Neuronal stem cell (in vitro differentiated cells): ENCODE measurements at regions not wholly inside any gene's neighbourhood (a gene's known extent, or its start where the extent isn't known, plus 50 kb on each side); places are given as distances from the start of the nearest gene placed in this dataset.

Experiments used
- DNase-seq: peaks from one replicate; pipeline ENCODE4 v3.0.0-alpha.2; 2013; ENCODE audit warnings: low spot score
- H2AFZ ChIP-seq: one replicate; pipeline ENCODE4 v1.6.1; 2013; ENCODE audit warnings: mild to moderate bottlenecking, low read length, inconsistent platforms
- H2AK5ac ChIP-seq: 2 replicates; pipeline ENCODE4 v1.6.1; 2013; ENCODE audit warnings: low read depth, mild to moderate bottlenecking, inconsistent platforms, low read length, moderate library complexity, mixed read lengths
- H2BK120ac ChIP-seq: 2 replicates; pipeline ENCODE4 v1.6.1; 2013; ENCODE audit warnings: low read depth, mild to moderate bottlenecking, inconsistent platforms, low read length, moderate library complexity, mixed read lengths
- H2BK12ac ChIP-seq: one replicate; pipeline ENCODE4 v1.6.1; 2013; ENCODE audit warnings: low read length, inconsistent platforms
- H2BK15ac ChIP-seq: 2 replicates; pipeline ENCODE4 v1.6.1; 2013; ENCODE audit warnings: mild to moderate bottlenecking, low read length, inconsistent platforms, mixed read lengths
- H2BK5ac ChIP-seq: one replicate; pipeline ENCODE4 v1.6.1; 2013; ENCODE audit warnings: inconsistent platforms, mild to moderate bottlenecking, low read length, moderate library complexity
- H3K14ac ChIP-seq: one replicate; pipeline ENCODE4 v1.6.1; 2013; ENCODE audit warnings: low read length, inconsistent platforms
- H3K18ac ChIP-seq: 2 replicates; pipeline ENCODE4 v1.6.1; 2013; ENCODE audit warnings: low read length, inconsistent platforms
- H3K23ac ChIP-seq: 2 replicates; pipeline ENCODE4 v1.6.1; 2013; ENCODE audit warnings: low read depth, mild to moderate bottlenecking, mixed read lengths, low read length, inconsistent platforms; ENCODE audit not compliant: poor library complexity
- H3K27ac ChIP-seq: replicated peaks from 3 replicates; pipeline ENCODE4 v1.5.1; 2013; ENCODE audit warnings: low read length, inconsistent platforms
- H3K27me3 ChIP-seq, 3 experiments: 2 replicates each; pipeline ENCODE4 v1.6.1; 2013; ENCODE audit warnings: low read length in 3 of 3, mild to moderate bottlenecking in 2 of 3, inconsistent platforms in 1 of 3, low read depth in 1 of 3, mixed read lengths in 1 of 3, moderate library complexity in 1 of 3; ENCODE audit not compliant: control insufficient read depth in 3 of 3, insufficient read depth in 3 of 3
- H3K36me3 ChIP-seq, 2 donors: replicated peaks in 1 of 2; 2 replicates each; pipeline ENCODE4 v1.6.1; 2013; ENCODE audit warnings: low read length in 2 of 2; ENCODE audit not compliant: control insufficient read depth in 2 of 2, insufficient read depth in 2 of 2
- H3K4ac ChIP-seq: 2 replicates; pipeline ENCODE4 v1.6.1; 2013; ENCODE audit warnings: inconsistent platforms, mild to moderate bottlenecking, low read length, moderate library complexity
- H3K4me1 ChIP-seq, 2 donors: 1 replicate in 1 of 2; 2 replicates in 1 of 2; pipeline ENCODE4 v1.6.1; 2013; ENCODE audit warnings: low read length in 2 of 2, low read depth in 1 of 2; ENCODE audit not compliant: control insufficient read depth in 2 of 2, insufficient read depth in 1 of 2
- H3K4me2 ChIP-seq: one replicate; pipeline ENCODE4 v1.6.1; 2013; ENCODE audit warnings: mild to moderate bottlenecking, low read length, inconsistent platforms; ENCODE audit not compliant: insufficient read depth, poor library complexity, severe bottlenecking
- H3K4me3 ChIP-seq, 2 donors: 2 replicates each; pipeline ENCODE4 v1.5.1; 2013; ENCODE audit warnings: low read length in 2 of 2, mild to moderate bottlenecking in 2 of 2, inconsistent platforms in 1 of 2, moderate library complexity in 1 of 2
- H3K79me1 ChIP-seq: one replicate; pipeline ENCODE4 v1.6.1; 2013; ENCODE audit warnings: low read depth, mild to moderate bottlenecking, inconsistent platforms, low read length, moderate library complexity
- H3K9ac ChIP-seq: one replicate; pipeline ENCODE4 v1.6.1; 2013; ENCODE audit warnings: mild to moderate bottlenecking, low read depth, low read length, inconsistent platforms; ENCODE audit not compliant: poor library complexity
- H3K9me3 ChIP-seq, 2 donors: replicated peaks in 1 of 2; 2 replicates each; pipeline versions ENCODE3 to v1.6.1; 2013; ENCODE audit warnings: low read length in 2 of 2, mild to moderate bottlenecking in 2 of 2, inconsistent platforms in 1 of 2, low read depth in 1 of 2, mixed read lengths in 1 of 2, moderate library complexity in 1 of 2; ENCODE audit not compliant: control insufficient read depth in 2 of 2, insufficient read depth in 1 of 2
- H4K8ac ChIP-seq: one replicate; pipeline ENCODE4 v1.6.1; 2013; ENCODE audit warnings: low read depth, mild to moderate bottlenecking, inconsistent platforms, low read length, moderate library complexity
- H4K91ac ChIP-seq: one replicate; pipeline ENCODE4 v1.6.1; 2013; ENCODE audit warnings: low read length, low read depth, mild to moderate bottlenecking, inconsistent platforms; ENCODE audit not compliant: poor library complexity
- WGBS, 2 donors: extraction: QIAGEN DNeasy Blood & Tissue Kit; methylation state at CpG; one replicate each; pipeline ENCODE4 v1.1.7; 2013; ENCODE audit warnings: missing lambda C conversion rate in 2 of 2, mixed read lengths in 1 of 2; ENCODE audit not compliant: insufficient read length in 2 of 2, insufficient replicate concordance in 1 of 2; ENCODE audit errors: extremely low coverage in 2 of 2; 5-methylcytosine and 5-hydroxymethylcytosine counted together

GRCh38 chrX:99603091-99603814 is 806.8 kb downstream of the PCDH19 start:
- Histone ChIP-seq H2BK15ac (no peak overlapping the region), H3K27me3 (no peaks in the 10 kb centered on the region), H2BK12ac (no peak overlapping the region), H3K27ac (no peak overlapping the region), H3K4me2 (no peak overlapping the region), H3K4ac (no peak overlapping the region), H3K9me3 (no peaks in the 10 kb centered on the region), H3K23ac (no peak overlapping the region), H3K36me3 (no peaks in the 10 kb centered on the region), H4K8ac (no peak overlapping the region), H3K4me3 (no peak overlapping the region), H4K91ac (no peak overlapping the region), H3K9ac (no peak overlapping the region), H3K4me1 (no peaks in the 10 kb centered on the region), H2BK120ac (no peak overlapping the region), H2BK5ac (no peak overlapping the region), H3K18ac (no peak overlapping the region), H3K79me1 (no peaks in the 10 kb centered on the region), H3K14ac (no peak overlapping the region), H2AK5ac (no peak overlapping the region), H2AFZ (no peak overlapping the region)
- DNase-seq, result no peak
- WGBS, 2 donors, result no CpG with 5 or more reads among the region's 3 CpGs

GRCh38 chrX:99602107-99602506 is 808.0 kb downstream of the PCDH19 start:
- Histone ChIP-seq H3K9me3 (no peaks in the 10 kb centered on the region), H3K79me1 (no peaks in the 10 kb centered on the region), H2BK15ac (no peak overlapping the region), H2AFZ (no peak overlapping the region), H4K91ac (no peak overlapping the region), H3K4ac (no peak overlapping the region), H2BK5ac (no peak overlapping the region), H2BK120ac (no peak overlapping the region), H3K36me3 (no peaks in the 10 kb centered on the region), H2AK5ac (no peak overlapping the region), H2BK12ac (no peak overlapping the region), H4K8ac (no peak overlapping the region), H3K9ac (no peak overlapping the region), H3K27ac (no peak overlapping the region), H3K4me2 (no peak overlapping the region), H3K23ac (no peak overlapping the region), H3K18ac (no peak overlapping the region), H3K4me1 (no peaks in the 10 kb centered on the region), H3K14ac (no peak overlapping the region), H3K4me3 (no peak overlapping the region), H3K27me3 (no peaks in the 10 kb centered on the region)
- DNase-seq, result no peak

- Histone ChIP-seq H2BK120ac (no peak overlapping the region), H3K27me3 (no peaks in the 10 kb centered on the region), H3K27ac (no peak overlapping the region), H2AK5ac (no peak overlapping the region), H2BK5ac (no peak overlapping the region), H4K91ac (no peak overlapping the region), H3K36me3 (no peaks in the 10 kb centered on the region), H3K4ac (no peak overlapping the region), H3K18ac (no peak overlapping the region), H3K9me3 (no peaks in the 10 kb centered on the region), H3K4me1 (no peaks in the 10 kb centered on the region), H2AFZ (no peak overlapping the region), H4K8ac (no peak overlapping the region), H2BK15ac (no peak overlapping the region), H2BK12ac (no peak overlapping the region), H3K4me2 (no peak overlapping the region), H3K23ac (no peak overlapping the region), H3K9ac (no peak overlapping the region), H3K79me1 (no peaks in the 10 kb centered on the region), H3K4me3 (no peak overlapping the region), H3K14ac (no peak overlapping the region)
- no CpG with 5 or more reads among the region's 3 CpGs for WGBS, 2 donors
- no peak for DNase-seq
Observed at GRCh38 chrX:99588936-99589335, 821.1 kb downstream of the PCDH19 start.

GRCh38 chrX:99572711-99573110 is 837.4 kb downstream of the PCDH19 start:
- H2BK120ac ChIP-seq, result no peak overlapping the region
- no peaks in the 10 kb centered on the region for H3K36me3 ChIP-seq
- no peak overlapping the region for H3K4me3 ChIP-seq
- H3K79me1 ChIP-seq, result no peaks in the 10 kb centered on the region
- no peak overlapping the region for H2BK15ac ChIP-seq
- H3K27me3 ChIP-seq, result no peaks in the 10 kb centered on the region
- H3K18ac ChIP-seq, result no peak overlapping the region
- no peak overlapping the region for H3K23ac ChIP-seq
- H2AFZ ChIP-seq, result no peak overlapping the region
- DNase-seq, result no peak
- no peak overlapping the region for H3K4ac ChIP-seq
- H2AK5ac ChIP-seq, result no peak overlapping the region
- no peak overlapping the region for H3K27ac ChIP-seq
- no peak overlapping the region for H3K4me2 ChIP-seq
- H3K9me3 ChIP-seq, result peaks cover 0 to 14% of the 10 kb centered on the region in 2 donors
- no peak overlapping the region for H2BK12ac ChIP-seq
- no peaks in the 10 kb centered on the region for H3K4me1 ChIP-seq
- H4K91ac ChIP-seq, result no peak overlapping the region
- no peak overlapping the region for H3K14ac ChIP-seq
- H4K8ac ChIP-seq, result no peak overlapping the region
- no peak overlapping the region for H3K9ac ChIP-seq
- H2BK5ac ChIP-seq, result no peak overlapping the region
